Upper lobe of right lung (tissue), 1 donor: ENCODE measurements at regions not wholly inside any gene's neighbourhood (a gene's known extent, or its start where the extent isn't known, plus 50 kb on each side); places are given as distances from the start of the nearest gene placed in this dataset.
A peak's percentile ranks its signal among the peaks of the same experiment; 100 is the strongest.

Experiments used
- ATAC-seq: fragments of 200-7000 bp; cut with Tn5 transposase; one replicate; pipeline ENCODE4 v1.9.1; 2020; ENCODE audit warnings: mild to moderate bottlenecking, moderate library complexity
- DNase-seq: peaks from one replicate; pipeline ENCODE4 v3.0.0-alpha.2; 2020
- H3K27ac ChIP-seq: fragments of 200-600 bp; one replicate; pipeline ENCODE4 v1.8.0; 2022
- H3K27me3 ChIP-seq: fragments of 200-600 bp; one replicate; pipeline ENCODE4 v1.8.0; 2022; ENCODE audit warnings: mild to moderate bottlenecking
- H3K36me3 ChIP-seq: fragments of 200-600 bp; one replicate; pipeline ENCODE4 v1.8.0; 2022
- H3K4me1 ChIP-seq: fragments of 200-600 bp; one replicate; pipeline ENCODE4 v1.8.0; 2022
- H3K4me3 ChIP-seq: fragments of 200-600 bp; one replicate; pipeline ENCODE4 v1.8.0; 2022; ENCODE audit warnings: mild to moderate bottlenecking
- H3K9me3 ChIP-seq: fragments of 200-600 bp; one replicate; pipeline ENCODE4 v1.8.0; 2022
- CTCF ChIP-seq: fragments of 200-600 bp; IDR thresholded peaks from one replicate; pipeline ENCODE4 v1.8.0; 2022; ENCODE audit warnings: antibody characterized with exemption
- intact Hi-C: fragments of 100-400 bp; cut with DNase I; formaldehyde crosslinking; loops from one replicate; pipeline ENCODE4 v1.11.0; 2022
- donor health status: DM: no; HTN: yes; CAD: no; lungs with severe emphysema.

DNA sequence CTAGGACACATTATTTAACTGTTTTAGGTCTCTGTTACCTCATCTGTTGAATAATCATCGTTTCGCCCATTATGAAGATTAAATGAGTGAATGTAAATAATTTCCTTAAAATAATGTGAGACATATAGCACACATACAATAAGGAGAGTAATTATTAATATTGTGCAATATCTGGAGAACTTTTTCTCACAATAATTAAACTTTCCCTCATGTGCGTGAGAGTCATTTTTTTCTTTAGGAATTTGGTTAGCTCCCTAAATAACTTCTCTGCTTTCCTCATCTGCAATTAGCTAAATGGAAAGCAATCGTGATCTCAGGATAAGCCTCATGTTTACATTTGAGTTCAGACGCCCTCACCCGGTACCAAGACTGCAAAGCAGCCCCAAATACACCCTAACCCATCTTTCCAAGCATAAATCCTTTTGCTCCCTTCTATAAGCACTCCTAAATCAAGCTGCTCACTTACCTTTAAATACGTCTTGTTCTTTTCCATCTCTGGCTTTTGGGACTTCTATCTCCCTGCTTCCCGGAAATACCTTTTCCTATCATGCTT lies 78.8 kb downstream of the MZT1 start:
- intact Hi-C loops = no loop called here
- TF ChIP-seq CTCF = no peak
- no peak for DNase-seq

GRCh38 chr13:72647422-72647821 lies 80.0 kb downstream of the MZT1 start:
- Histone ChIP-seq H3K4me1 (no peaks in the 10 kb centered on the region), H3K9me3 (no peaks in the 10 kb centered on the region)

More for the DNA sequence above, 78.8 kb downstream of the MZT1 start:
- H3K4me3 ChIP-seq = no peak overlapping the region
- H3K27ac ChIP-seq = no peak overlapping the region
- no peaks in the 10 kb centered on the region for H3K4me1 ChIP-seq
- no peak for ATAC-seq
- H3K36me3 ChIP-seq = no peaks in the 10 kb centered on the region
- peaks cover 6% of the 10 kb centered on the region for H3K27me3 ChIP-seq
- H3K9me3 ChIP-seq = no peaks in the 10 kb centered on the region

DNA sequence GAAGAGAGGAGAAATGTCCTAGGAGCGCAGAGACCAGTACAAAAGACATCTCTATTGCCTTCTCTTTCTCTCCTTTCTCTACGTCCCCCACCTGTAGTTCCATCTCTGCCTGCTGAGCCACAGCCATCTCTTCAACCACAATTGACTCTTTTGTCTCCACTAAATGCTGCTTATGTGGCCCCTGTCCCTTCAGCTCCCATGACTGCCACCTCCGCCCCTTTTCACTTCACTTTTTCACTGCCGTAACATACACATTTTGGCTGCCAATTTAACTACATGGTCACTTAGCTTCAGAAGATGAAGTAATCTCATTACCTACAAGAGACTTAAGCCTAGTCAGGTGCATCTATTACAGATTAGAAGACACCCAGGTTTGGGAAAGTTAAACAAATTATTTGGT lies 81.9 kb downstream of the MZT1 start:
- no peak for DNase-seq

More at GRCh38 chr13:72647422-72647821, 80.0 kb downstream of the MZT1 start:
- Histone ChIP-seq H3K27ac (no peak overlapping the region), H3K36me3 (no peaks in the 10 kb centered on the region), H3K27me3 (peaks cover 6% of the 10 kb centered on the region), H3K4me3 (no peak overlapping the region)
- intact Hi-C loops = no loop called here
- ATAC-seq = no peak
- no peak for TF ChIP-seq CTCF
- no peak for DNase-seq

DNA sequence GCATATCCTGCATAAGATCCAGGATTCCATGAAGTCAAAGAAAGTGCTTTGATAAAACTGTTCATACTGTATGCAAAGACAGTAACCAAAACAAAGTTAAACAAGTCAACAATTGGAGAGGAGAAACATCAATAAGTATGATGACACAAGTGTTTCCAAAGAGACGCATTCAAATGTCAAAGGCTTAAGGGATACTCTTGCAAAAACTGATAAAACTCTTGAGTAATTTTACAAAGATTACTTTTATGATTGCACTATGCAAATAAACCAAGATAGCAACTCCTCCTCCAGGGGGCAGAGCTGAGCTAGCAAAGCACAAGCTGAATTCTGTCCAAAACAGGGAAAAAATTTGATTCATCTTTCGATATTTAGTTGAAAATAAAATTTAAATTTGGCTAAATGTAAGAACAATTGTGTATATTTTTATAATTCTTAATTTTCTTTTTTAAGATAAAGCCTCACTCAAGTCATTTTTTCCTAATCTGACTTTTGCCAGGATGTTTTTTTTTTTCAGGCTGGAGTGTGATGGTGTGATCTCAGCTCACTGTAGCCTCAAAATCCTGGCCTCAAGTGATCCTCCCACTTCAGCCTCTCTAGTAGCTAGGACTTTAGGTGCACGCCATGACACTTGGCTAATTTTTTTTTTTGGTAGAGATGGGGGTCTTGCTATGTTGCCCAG lies 84.0 kb downstream of the MZT1 start:
- intact Hi-C loops = no loop called here
- Histone ChIP-seq H3K4me3 (no peak overlapping the region), H3K27ac (no peak overlapping the region), H3K9me3 (no peaks in the 10 kb centered on the region), H3K36me3 (no peaks in the 10 kb centered on the region), H3K4me1 (no peaks in the 10 kb centered on the region), H3K27me3 (no peaks in the 10 kb centered on the region)
- TF ChIP-seq CTCF = peak; percentile 73
- ATAC-seq (peak; percentile 51), DNase-seq (no peak)

More for the DNA sequence above, 81.9 kb downstream of the MZT1 start:
- no peak overlapping the region for H3K4me3 ChIP-seq
- no peak overlapping the region for H3K27ac ChIP-seq
- H3K4me1 ChIP-seq = no peaks in the 10 kb centered on the region
- no peak for ATAC-seq
- H3K27me3 ChIP-seq = no peaks in the 10 kb centered on the region
- intact Hi-C loops = no loop called here
- TF ChIP-seq CTCF = no peak
- no peaks in the 10 kb centered on the region for H3K36me3 ChIP-seq
- no peaks in the 10 kb centered on the region for H3K9me3 ChIP-seq

- no peaks in the 10 kb centered on the region for H3K36me3 ChIP-seq
- DNase-seq = no peak
- no peaks in the 10 kb centered on the region for H3K4me1 ChIP-seq
- no peak for TF ChIP-seq CTCF
- H3K27ac ChIP-seq = no peak overlapping the region
- no peaks in the 10 kb centered on the region for H3K9me3 ChIP-seq
- no peaks in the 10 kb centered on the region for H3K27me3 ChIP-seq
- no peak overlapping the region for H3K4me3 ChIP-seq
- intact Hi-C loops = no loop called here
- no peak for ATAC-seq
Measured at GRCh38 chr13:72639377-72639776, 88.1 kb downstream of the MZT1 start.
